ENCODE measurements at regions not wholly inside any gene's neighbourhood (a gene's known extent, or its start where the extent isn't known, plus 50 kb on each side); places are given as distances from the start of the nearest gene placed in this dataset.

DNA sequence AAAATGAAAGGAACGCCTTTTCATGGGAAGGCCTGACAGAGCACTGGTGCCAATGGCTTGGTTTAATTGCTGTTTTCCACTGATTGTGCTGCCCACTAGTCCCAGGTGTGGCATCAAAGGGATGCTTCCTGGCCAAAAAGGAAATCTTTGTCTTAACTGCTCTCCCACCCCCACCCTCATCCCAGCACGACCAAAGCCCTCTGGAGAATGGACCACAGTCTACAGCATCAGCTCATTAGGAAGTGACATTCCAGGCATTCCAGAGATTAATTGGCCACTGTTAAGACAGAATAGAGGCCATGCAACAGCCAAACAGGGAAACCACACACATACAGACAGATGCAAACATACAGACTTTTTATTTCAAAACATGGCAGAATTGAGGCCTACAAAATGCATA lies 143.2 kb downstream of the LHFPL1 start:
- TF ChIP-seq, protein P1, sequence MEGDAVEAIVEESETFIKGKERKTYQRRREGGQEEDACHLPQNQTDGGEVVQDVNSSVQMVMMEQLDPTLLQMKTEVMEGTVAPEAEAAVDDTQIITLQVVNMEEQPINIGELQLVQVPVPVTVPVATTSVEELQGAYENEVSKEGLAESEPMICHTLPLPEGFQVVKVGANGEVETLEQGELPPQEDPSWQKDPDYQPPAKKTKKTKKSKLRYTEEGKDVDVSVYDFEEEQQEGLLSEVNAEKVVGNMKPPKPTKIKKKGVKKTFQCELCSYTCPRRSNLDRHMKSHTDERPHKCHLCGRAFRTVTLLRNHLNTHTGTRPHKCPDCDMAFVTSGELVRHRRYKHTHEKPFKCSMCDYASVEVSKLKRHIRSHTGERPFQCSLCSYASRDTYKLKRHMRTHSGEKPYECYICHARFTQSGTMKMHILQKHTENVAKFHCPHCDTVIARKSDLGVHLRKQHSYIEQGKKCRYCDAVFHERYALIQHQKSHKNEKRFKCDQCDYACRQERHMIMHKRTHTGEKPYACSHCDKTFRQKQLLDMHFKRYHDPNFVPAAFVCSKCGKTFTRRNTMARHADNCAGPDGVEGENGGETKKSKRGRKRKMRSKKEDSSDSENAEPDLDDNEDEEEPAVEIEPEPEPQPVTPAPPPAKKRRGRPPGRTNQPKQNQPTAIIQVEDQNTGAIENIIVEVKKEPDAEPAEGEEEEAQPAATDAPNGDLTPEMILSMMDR (IDR thresholded peaks at IDR 0.05; ENCODE audit: low read depth, low read length), result no peak
- TF ChIP-seq EZH2phosphoT487 (IDR thresholded peaks at IDR 0.05; ENCODE audit: low read depth), result no peak
- Histone ChIP-seq H3K4me2 (ENCODE audit: low read length) (no peak overlapping the region), H3K4me3 (ENCODE audit: low read length) (no peak overlapping the region), H3K9me3 (ENCODE audit: insufficient read depth, low read length) (no peaks in the 10 kb centered on the region), H3K36me3 (replicated peaks; ENCODE audit: low read depth, low read length) (no peaks in the 10 kb centered on the region), H3K27ac (ENCODE audit: low read length) (no peak overlapping the region), H3K4me1 (ENCODE audit: low read length) (no peaks in the 10 kb centered on the region), H2AFZ (ENCODE audit: low read depth, low read length) (no peak overlapping the region), H3K9ac (ENCODE audit: low read length) (no peak overlapping the region), H3K27me3 (ENCODE audit: low read depth, low read length) (no peaks in the 10 kb centered on the region), H3K79me2 (ENCODE audit: low read length) (no peaks in the 10 kb centered on the region), H4K20me1 (ENCODE audit: insufficient read depth, low read length) (no peaks in the 10 kb centered on the region)

GRCh38 chrX:112527903-112528302 lies 151.8 kb downstream of the LHFPL1 start:
- Histone ChIP-seq H3K9ac (ENCODE audit: low read length) (no peak overlapping the region), H3K36me3 (replicated peaks; ENCODE audit: low read depth, low read length) (no peaks in the 10 kb centered on the region), H3K4me1 (ENCODE audit: low read length) (peaks cover 4% of the 10 kb centered on the region; the same call in 1 of the 2 replicates), H4K20me1 (ENCODE audit: insufficient read depth, low read length) (no peaks in the 10 kb centered on the region), H3K4me2 (ENCODE audit: low read length) (no peak overlapping the region), H2AFZ (ENCODE audit: low read depth, low read length) (no peak overlapping the region), H3K27ac (ENCODE audit: low read length) (no peak overlapping the region), H3K4me3 (ENCODE audit: low read length) (no peak overlapping the region), H3K79me2 (ENCODE audit: low read length) (no peaks in the 10 kb centered on the region), H3K9me3 (ENCODE audit: insufficient read depth, low read length) (no peaks in the 10 kb centered on the region), H3K27me3 (ENCODE audit: low read depth, low read length) (no peaks in the 10 kb centered on the region)
- no peak for TF ChIP-seq EZH2phosphoT487 (IDR thresholded peaks at IDR 0.05; ENCODE audit: low read depth)

GRCh38 chrX:112521676-112522075 lies 158.1 kb downstream of the LHFPL1 start:
- TF ChIP-seq, protein P1 (IDR thresholded peaks at IDR 0.05; ENCODE audit: low read depth, low read length), result no peak
- TF ChIP-seq EZH2phosphoT487 (IDR thresholded peaks at IDR 0.05; ENCODE audit: low read depth), result no peak
- Histone ChIP-seq H3K36me3 (replicated peaks; ENCODE audit: low read depth, low read length) (no peaks in the 10 kb centered on the region), H3K4me2 (ENCODE audit: low read length) (no peak overlapping the region), H4K20me1 (ENCODE audit: insufficient read depth, low read length) (no peaks in the 10 kb centered on the region), H3K4me3 (ENCODE audit: low read length) (no peak overlapping the region), H3K4me1 (ENCODE audit: low read length) (peaks cover 4% of the 10 kb centered on the region; the same call in 1 of the 2 replicates), H2AFZ (ENCODE audit: low read depth, low read length) (no peak overlapping the region), H3K9me3 (ENCODE audit: insufficient read depth, low read length) (no peaks in the 10 kb centered on the region), H3K27ac (ENCODE audit: low read length) (no peak overlapping the region), H3K9ac (ENCODE audit: low read length) (no peak overlapping the region), H3K27me3 (ENCODE audit: low read depth, low read length) (no peaks in the 10 kb centered on the region), H3K79me2 (ENCODE audit: low read length) (no peaks in the 10 kb centered on the region)

- Histone ChIP-seq H3K9me3 (ENCODE audit: insufficient read depth, low read length) (no peaks in the 10 kb centered on the region), H4K20me1 (ENCODE audit: insufficient read depth, low read length) (no peaks in the 10 kb centered on the region), H3K4me1 (ENCODE audit: low read length) (no peaks in the 10 kb centered on the region), H3K4me2 (ENCODE audit: low read length) (no peak overlapping the region), H3K36me3 (replicated peaks; ENCODE audit: low read depth, low read length) (no peaks in the 10 kb centered on the region), H3K79me2 (ENCODE audit: low read length) (no peaks in the 10 kb centered on the region), H2AFZ (ENCODE audit: low read depth, low read length) (no peak overlapping the region), H3K27ac (ENCODE audit: low read length) (no peak overlapping the region), H3K27me3 (ENCODE audit: low read depth, low read length) (no peaks in the 10 kb centered on the region), H3K4me3 (ENCODE audit: low read length) (no peak overlapping the region), H3K9ac (ENCODE audit: low read length) (no peak overlapping the region)
- no peak for TF ChIP-seq EZH2phosphoT487 (IDR thresholded peaks at IDR 0.05; ENCODE audit: low read depth)
- TF ChIP-seq, protein P1 (IDR thresholded peaks at IDR 0.05; ENCODE audit: low read depth, low read length), result no peak
Measured at GRCh38 chrX:112520124-112520523, 159.6 kb downstream of the LHFPL1 start.

DNA sequence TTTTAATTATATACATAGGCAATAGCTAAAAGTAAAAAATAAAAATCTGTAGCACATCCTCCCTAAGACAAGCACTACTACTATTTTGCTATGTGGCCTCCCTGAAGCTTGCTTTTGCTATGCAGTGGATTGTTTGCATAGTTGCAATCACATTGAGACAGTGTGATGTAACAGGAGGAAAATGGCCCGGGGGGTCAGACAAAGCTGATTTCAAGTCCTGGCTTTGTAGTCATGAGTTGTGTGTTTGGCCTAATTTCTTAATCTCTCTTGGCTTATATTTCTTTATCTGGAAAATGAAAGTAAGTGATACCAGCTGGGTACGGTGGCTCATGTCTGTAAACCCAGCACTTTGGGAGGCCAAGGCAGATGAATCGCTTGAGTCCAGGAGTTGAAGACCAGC lies 166.6 kb downstream of the LHFPL1 start:
- Histone ChIP-seq H3K4me2 (ENCODE audit: low read length) (no peak overlapping the region), H2AFZ (ENCODE audit: low read depth, low read length) (no peak overlapping the region), H3K27me3 (ENCODE audit: low read depth, low read length) (no peaks in the 10 kb centered on the region), H3K9ac (ENCODE audit: low read length) (no peak overlapping the region), H3K79me2 (ENCODE audit: low read length) (no peaks in the 10 kb centered on the region), H4K20me1 (ENCODE audit: insufficient read depth, low read length) (no peaks in the 10 kb centered on the region), H3K4me3 (ENCODE audit: low read length) (no peak overlapping the region), H3K36me3 (replicated peaks; ENCODE audit: low read depth, low read length) (no peaks in the 10 kb centered on the region), H3K9me3 (ENCODE audit: insufficient read depth, low read length) (no peaks in the 10 kb centered on the region), H3K27ac (ENCODE audit: low read length) (no peak overlapping the region), H3K4me1 (ENCODE audit: low read length) (no peaks in the 10 kb centered on the region)
- TF ChIP-seq, protein P1 (IDR thresholded peaks at IDR 0.05; ENCODE audit: low read depth, low read length), result no peak
- no peak for TF ChIP-seq EZH2phosphoT487 (IDR thresholded peaks at IDR 0.05; ENCODE audit: low read depth)
